Activated CD8-positive, alpha-beta memory T cell treated with anti-CD3 and anti-CD28 coated beads, Interleukin-2, amount 50 U/mL, for 1 hour (primary cell): ENCODE measurements at regions not wholly inside any gene's neighbourhood (a gene's known extent, or its start where the extent isn't known, plus 50 kb on each side); places are given as distances from the start of the nearest gene placed in this dataset.

Experiments
- DNase-seq: peaks from one replicate; pipeline ENCODE4 v3.0.0-alpha.2; 2020; ENCODE audit errors: extremely low read depth

DNA sequence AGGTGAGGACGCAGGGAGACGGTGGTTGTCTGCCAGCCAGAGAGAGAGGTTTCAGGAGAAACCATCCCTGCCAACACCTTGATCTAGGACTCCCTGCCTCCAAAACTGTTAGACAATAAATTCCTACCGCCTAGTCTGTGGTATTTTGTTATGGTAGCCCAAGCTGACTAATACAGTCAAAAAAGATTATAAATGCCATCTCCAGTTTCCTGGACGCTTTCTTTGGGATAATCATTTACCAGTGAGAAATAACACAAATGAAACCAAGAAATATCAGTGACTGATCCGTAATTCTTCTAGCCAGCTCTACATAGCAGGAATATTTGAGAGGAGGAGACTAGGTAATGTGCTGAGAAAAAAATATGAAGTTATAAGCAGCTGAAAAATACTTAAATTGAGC is 707.8 kb upstream of the LMCD1 start:
- no peak for DNase-seq

DNA sequence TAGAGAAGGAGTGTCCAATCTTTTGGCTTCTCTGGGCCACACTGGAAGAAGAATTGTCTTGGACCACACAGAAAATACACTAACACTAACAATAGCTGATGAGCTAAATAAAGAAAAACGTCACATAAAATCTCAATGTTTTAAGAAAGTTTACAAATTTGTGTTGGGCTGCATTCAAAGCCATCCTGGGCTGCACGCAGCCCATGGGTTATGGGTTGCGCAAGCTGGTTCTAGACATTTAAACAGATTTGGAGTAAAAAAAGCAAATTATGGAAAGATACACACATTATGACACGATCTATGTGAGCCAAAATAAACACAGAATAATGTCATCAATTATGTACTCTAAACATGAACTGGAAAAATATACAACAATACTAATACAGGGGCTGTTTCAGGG is 703.3 kb upstream of the LMCD1 start:
- no peak for DNase-seq

DNA sequence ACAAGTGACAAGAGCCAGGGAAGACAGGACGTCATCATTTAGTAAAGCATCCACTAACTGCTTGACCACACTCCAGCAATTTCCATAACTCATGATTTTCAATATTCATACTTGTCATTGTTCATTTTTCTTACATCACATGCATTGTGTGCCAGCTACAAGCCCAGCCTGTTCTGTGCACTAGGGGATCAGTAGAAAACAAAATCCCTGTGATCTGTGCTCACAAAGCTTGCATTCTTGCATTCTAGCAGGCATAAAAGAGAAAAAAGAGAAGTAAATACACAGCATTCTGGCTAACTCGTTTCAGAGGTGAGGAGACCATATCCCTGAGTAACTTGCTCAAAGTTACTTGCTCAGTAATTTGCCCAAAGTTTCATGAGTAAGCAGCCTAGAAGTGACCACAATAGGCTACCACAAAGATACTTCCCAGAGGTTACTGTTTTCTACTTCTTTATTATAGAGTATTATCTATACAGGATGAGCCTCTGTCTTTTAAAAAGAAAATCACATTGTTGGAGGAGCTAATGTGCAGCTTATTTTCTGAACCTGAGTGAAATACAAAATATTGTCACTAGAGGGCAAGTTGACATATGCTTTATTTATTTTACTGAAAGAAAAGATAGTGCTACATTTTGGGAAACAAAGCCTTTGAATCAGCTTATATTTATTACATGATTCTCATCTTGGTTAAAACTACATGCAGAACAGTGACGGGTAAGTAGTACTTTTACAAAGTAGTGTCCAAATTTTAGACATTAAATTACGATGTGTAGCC is 701.4 kb upstream of the LMCD1 start:
- no peak for DNase-seq

DNA sequence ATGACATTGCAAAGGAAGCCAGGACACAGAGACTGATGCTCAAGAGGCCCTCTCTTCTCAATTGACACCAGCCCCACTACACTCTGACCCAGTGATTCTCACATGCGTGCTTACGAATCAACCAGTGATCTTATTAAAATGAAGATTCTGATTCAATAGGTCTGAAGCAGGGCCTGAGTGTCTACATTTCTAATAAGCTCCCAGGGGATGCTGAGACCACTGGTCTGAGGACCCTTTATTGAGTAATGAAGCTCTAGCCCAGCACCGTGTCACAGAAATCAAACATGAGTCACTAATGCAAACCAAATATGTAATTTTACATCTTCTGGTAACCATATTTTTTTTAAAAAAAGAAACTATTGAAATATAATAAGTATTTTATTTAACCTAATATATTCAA is 689.1 kb upstream of the LMCD1 start:
- no peak for DNase-seq

DNA sequence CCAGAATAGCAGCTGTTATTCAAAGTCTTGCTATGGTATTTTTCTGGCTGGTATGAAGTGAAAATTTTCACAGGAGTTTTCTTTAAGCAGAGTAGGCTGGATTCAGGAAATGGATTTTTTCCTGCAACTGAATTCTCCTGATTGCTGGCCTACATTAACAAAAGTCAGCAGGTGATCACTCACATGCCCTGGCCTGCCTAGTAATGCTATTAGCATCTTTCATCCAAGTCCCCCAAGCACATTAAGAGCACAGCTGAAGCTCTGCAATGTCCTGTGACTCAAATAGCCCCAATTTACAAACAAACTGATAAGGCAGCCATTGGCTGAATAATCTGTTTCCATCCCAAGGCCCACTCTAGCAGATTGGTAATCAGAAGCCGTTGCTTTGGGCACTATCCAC is 688.3 kb upstream of the LMCD1 start:
- no peak for DNase-seq

DNA sequence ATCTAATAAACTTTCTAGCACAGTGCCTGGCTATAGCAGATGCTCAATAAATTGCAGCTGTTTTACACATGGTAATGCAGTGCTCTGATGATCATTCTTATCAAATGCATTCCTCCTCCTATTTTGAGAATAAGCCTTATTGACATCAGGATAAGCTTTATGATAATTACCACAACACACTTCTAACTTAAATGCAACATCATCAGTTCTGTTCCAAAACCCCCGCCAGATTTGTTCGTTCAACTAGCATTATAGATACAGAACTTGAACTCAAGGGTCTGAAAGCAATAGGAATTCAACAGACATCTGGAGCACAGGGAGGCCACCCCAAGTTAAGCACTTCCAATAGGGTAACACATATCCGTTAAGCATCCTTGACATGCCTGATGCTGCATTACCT is 684.4 kb upstream of the LMCD1 start:
- DNase-seq, result no peak

DNA sequence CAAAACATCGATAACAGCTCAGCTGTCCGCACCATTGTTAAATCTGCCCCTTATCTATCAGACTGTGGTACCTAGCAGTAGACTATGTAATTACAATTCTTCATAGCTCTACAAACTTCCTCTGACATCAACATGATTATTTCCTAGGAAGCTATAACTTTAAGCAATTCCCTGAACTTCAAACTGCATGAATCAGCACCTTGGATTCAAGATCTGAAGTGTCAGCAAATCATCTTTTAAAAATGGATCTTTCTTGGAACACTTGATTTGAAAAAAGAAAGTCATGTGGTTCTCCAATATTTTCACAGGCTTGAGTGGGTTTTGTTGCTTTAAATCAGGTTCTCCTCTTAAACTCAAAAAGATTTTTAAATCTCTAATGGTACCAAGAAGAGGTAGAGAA is 680.7 kb upstream of the LMCD1 start:
- no peak for DNase-seq

DNA sequence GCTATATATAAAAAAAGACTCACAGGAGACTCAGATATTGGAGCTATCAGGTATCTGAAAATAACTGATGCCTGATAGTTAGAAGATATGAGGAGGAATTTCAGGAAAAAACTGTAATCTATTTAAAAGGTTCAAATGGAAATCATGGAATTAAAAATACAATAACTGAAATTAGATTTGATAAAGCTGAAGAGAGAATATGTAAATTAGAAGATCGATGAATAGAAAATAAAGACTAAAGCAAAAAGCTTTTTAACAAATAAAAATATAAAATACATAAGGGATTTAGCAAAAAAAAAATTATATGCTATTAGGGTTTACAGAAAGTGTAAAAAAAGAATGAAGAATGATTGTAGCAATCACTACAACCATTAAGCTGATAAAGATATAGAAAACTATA is 679.8 kb upstream of the LMCD1 start:
- DNase-seq, result no peak

DNA sequence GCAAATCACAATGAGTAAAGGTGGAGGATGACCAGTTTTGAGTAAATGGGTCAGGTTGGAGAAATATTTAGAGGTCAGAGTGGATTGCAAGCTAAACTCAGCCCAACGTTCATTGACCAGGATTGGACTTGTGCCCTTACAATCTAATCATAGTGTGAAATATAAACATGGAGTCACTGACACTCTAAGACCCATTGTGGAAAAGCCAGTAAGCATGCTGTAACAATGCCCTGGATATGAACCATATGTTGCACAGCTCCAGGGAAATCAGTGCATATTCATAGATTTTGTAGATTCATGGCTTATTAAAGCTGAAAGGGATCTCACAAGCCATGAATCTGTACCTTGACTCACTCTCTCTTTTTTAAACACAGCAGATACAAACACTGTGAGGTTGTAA is 660.2 kb upstream of the LMCD1 start:
- DNase-seq, result no peak

DNA sequence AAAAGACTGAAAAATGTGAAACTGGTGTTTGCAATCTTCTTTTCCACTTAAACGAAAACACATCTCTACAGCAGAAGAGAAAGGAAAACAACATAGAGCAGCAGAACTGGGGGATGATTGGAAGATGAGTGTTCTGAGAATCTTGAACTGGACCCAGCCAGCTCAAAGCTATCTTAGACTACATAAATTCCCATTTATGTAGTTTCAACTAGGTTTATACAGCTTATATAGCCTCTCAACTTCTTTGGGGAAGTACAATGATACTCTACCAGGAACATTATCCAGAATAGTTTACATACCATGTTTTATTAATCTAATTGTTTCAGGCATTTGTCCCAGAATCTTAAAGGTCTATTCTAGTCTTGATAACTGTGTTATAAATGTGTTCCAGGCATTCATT is 658.2 kb upstream of the LMCD1 start:
- no peak for DNase-seq

DNA sequence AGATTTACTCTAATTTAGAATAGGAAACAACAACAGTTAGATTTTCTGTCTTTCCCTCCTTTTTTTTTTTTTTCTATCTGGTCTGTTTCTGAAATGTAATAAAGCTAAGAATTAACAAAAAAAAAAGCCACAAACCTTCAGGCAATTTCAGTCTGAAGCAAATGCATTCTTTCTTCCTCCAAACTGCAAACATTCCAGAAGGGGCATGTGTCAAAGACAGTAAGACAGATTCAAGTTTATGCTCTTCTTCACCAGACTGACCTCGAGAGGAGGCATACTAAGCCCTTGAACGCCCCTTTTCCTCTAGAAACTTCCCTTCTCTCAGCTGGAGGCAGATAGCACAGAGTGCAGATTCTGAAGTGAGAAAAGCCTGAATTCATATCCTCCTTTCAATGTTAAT is 654.6 kb upstream of the LMCD1 start:
- no peak for DNase-seq

DNA sequence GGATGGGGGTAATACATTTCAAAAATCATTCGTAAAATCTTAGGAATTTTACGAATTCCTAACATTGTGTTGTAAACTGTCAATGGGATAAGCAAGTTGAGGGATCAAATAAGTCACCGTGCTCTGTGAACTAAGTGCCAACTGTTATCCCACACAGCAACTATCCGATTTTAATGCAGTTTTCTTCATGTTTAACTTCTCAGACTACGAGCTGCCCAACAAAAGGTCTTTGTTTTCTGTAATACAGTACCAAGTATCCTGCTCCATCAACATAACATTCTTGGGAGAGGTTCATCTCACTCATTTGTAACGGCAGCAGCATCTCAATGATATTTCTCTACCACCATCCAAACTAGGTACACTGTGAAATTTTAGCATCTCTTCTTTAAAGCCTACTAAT is 654.1 kb upstream of the LMCD1 start:
- no peak for DNase-seq

DNA sequence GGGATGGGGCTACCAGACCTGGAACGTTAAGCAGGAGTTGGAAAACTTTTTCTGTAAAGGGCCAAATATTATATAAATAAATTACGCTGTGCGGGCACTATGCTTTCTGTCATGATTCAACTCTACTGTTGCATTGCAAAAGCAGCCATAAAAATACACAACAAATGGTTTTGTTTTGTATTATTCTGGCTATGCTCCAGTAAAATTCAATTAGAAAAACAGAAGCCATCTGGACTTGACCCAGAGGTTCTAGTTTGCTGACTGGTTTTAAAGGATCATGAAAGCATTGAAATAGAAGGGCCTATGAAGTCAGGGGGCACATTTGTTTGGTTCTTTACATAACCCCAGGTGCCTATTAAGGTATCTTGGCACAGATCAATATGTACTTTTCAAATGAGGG is 647.4 kb upstream of the LMCD1 start:
- no peak for DNase-seq

DNA sequence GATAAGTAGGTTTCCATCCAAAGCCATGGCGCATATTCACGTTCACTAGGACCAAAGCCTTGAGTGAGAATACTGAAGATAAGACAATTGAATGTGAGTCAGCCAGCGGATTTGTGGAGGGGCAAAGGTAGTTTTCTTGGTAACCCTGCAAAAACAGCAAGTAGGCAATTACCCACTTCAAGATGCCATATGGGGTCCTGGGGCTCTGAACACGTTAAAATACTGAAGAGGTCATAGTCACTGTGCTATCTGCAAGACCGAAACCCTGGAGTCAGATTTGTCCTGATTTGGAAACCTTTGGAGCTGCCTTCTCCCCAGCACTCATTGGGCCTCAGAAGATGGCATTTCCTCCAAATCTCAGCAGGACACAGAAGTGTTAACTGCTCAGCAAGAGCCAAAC is 646.9 kb upstream of the LMCD1 start:
- no peak for DNase-seq

DNA sequence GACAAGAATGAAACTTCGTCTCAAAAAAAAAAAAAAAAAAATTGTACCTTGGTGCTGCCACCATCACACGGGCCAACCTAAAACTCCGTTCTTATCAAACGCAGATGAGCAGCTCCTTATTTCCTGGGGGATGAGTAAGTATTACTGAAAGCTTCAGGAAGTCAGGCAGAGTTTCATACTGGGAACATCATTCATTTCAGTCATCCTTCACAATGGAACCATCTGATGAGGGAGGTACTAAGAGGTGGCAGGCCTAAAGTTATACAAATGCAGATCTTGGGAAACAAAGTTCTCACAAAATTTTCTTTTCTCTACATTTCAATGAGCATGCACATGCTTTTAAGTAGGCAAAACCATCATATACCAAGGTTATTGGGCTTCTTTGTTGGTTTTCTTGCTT is 636.0 kb upstream of the LMCD1 start:
- no peak for DNase-seq

DNA sequence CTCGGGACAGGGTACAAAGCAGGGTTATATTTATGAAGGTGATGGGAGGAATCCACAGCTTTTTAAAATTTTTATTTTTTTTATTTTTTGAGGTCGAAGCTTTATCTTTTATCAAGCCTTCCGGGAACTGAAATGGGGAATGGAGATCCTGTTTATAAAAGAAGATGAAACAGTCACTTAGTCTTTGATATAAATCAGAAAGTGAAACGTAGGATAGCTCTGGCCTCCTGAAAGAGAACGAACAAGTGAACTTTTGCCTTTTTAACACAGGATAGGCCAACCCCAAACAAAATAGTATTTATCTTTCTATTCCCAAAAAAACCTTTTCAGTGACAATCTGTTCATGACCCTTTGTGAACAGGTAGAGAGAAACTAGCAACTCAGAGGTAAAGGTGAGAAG is 634.0 kb upstream of the LMCD1 start:
- no peak for DNase-seq

DNA sequence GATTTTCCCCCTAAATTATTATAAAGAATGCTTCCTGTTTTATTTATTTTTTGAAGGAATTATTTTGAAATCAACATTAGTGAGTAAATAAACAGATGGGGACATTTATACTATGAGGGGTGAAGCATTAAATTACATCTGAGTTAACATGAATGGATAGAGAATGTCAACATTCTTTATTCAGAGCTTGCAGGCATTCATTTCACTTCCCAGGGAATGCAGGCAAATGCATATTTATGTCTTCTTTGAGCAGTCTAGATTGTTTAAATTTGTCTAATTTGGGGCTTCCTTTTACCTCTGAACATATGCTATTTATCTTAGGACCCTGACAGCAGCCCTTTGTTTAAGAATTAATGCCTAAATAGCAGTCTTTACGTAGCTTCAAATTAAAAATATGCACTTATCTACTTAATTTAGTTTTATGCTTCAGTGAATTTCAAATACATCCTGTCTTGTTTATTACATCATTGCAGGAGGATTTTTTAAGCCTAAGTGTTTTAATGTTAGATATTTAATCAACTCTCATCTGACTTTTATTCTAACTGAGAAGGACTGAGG is 630.5 kb upstream of the LMCD1 start:
- no peak for DNase-seq

DNA sequence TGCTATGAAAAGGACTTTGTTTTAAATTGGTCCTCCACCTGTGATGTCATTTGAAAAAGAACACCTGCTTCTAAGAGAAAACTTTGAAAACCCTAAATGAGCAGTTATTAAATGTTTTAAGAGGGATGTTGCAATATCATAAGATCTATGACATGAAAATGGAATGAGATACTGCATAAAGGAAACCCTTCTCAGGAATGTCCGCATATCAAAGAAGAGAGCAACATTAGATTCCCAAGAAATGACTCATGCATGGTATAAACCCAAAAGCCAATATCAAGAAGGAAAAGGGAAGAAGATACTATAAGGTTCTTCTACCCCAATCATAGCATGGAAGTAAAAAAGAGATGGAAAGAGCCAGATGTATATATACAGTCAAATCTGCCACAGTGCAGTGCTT is 627.5 kb upstream of the LMCD1 start:
- no peak for DNase-seq

DNA sequence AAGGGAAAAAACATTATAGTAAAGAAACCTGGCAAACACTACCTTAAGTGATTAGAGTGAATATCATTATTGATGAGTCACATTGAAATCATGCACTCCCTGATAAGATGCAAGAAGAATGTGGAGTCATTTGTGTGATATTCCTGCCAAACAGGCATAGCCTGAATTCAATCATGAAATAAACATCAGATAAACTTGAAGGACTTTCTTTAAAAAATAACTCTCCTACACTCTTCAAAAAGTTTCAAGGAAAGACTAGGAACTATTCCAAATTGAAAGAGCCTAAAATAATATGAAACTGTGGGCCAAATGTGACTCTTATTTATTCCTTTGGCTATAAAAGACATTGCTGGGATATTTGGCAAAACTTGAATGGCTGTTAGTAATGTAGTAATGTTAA is 625.7 kb upstream of the LMCD1 start:
- DNase-seq, result no peak

DNA sequence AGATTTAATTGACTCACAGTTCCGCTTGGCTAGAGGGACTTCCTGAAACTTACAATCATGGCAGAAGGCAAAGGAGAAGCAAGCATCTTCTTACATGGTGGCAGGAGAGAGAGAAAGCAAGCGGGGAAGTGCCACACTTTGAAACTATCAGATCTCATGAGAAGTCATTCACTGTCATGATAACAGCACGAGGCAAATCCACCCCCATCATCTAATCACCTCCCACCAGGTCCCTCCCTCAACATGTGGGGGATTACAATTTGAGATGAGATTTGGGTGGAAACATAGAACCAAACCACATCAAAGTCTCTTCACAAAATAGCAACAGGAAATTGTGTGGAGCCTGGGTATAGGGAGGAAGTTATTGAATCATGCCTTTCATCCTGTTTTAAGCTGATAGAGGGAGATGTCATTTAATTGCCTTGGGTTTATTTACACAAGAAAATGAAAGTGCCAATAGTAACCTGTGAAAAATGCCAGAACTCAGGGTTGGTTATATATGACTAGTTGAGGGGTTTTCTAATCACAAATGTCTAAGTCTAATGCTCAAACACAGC is 624.8 kb upstream of the LMCD1 start:
- peak; percentile 4 for DNase-seq

DNA sequence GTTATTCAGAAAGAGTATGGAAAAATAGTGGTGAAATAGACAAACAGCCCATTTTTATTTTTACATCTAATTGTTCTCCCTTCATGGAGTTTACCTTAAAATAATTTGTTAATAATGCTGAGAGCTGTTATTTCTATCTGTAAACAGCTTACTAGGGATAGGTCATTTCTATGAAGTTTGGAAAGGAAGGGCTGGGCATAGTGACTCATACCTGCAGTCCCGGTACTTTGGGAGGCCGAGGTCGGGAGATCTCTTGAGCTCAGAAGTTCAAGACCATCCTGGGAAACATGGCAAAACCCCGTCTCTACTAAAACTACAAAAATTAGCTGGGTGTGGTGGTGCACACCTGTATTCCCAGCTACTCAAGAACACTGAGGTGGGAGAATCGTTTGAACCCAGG is 624.3 kb upstream of the LMCD1 start:
- no peak for DNase-seq

DNA sequence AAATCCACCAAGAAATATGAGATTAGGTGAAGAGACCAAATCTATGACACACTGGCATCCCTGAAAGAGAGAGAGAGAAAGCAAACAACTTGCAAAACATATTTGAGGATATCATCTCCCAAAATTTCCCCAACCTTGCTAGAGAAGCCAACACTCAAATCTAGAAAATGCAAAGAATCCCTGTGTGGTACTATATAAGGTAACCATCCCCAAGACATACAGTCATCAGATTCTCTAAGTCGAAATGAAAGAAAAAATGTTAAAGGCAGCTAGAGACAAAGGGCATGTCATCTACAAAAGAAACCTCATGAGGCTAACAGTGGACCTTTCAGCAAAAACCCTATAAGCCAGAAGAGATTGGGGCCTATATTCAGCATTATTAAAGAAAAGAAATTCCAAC is 622.1 kb upstream of the LMCD1 start:
- no peak for DNase-seq

DNA sequence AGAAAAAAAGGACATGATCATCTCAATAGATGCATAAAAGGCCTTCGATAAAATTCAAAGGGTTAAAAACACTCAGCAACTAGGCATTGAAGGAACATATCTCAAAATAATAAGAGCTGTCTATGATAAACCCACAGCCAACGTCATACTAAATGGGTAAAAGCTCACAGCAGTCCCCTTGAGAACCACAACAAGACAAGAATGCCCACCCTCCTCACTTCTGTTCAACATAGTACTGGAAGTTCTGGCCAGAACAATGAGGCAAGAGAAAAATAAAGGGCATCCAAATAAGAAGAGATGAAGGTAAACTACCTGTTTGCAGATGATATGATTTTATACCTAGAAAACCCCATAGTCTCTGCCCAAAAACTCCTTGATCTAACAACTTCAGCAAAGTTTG is 619.7 kb upstream of the LMCD1 start:
- DNase-seq, result no peak

DNA sequence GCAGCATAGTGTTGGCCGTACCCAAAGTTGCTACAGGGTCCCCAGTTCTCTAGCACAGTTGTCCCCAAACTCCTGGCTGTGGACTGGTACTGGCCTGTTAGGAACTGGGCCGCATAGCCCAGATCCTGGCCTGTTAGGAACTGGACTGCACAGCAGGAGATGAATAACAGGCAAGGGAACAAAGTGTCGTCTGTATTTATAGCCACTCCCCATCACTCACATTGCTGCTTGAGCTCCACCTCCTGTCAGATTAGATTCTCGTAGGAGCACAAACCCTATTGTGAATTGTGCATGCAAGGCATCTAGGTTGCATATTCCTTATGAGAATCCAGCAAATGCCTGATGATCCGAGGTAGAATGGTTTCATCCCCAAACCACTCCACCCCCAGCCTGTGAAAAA is 604.0 kb upstream of the LMCD1 start:
- DNase-seq, result no peak
